Brain pericyte (primary cell): ENCODE measurements at regions not wholly inside any gene's neighbourhood (a gene's known extent, or its start where the extent isn't known, plus 50 kb on each side); places are given as distances from the start of the nearest gene placed in this dataset.
"Not testable (repeated sequence)": the region's sequence is repeated elsewhere in the genome, so short reads cannot be mapped to it uniquely, and the experiment has no call there.

Experiments used
- DNase-seq: peaks from one replicate; pipeline ENCODE4 v3.0.0-alpha.2; 2012; ENCODE audit warnings: low read depth, low spot score

DNA sequence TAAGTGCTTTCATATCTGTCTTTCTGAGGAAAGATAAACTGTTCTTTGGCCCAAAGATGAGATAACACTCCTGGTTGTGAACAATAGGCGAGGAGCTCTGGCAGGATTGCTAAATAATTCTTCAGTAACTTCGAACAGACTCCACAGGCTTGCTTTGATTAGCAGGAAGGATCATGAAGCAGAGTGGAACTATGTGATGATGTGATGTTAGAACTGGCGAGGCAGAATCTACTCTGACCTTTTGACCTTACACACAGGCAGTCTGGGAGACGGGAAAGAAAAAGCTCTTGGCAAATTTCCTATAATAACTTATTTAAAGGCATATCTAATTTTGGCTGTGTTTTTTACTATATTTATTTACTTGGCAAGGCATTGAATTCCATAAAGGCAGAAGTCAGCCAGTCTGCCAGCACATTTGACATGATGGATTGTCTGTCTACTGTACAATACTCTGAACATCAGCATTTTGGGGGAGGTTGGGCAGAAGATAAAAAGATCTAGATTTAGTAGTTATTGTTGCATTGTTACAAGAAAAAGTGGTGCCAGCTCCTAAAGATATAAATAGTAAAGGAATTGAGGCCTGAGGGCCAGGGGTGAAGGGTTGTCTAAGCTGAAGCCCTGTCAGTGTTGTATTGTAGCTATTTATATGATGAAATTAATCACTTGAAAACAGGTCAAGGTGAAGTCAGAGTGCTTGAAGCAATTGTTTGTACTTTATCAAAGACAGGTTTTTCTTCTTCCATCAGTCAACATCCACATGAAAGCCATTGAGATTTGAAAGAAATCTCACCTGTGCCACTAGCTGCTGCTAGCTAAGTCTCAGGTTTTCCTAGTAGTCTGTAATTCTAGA is 708.8 kb downstream of the LTN1 start:
- peak; percentile 80 for DNase-seq

DNA sequence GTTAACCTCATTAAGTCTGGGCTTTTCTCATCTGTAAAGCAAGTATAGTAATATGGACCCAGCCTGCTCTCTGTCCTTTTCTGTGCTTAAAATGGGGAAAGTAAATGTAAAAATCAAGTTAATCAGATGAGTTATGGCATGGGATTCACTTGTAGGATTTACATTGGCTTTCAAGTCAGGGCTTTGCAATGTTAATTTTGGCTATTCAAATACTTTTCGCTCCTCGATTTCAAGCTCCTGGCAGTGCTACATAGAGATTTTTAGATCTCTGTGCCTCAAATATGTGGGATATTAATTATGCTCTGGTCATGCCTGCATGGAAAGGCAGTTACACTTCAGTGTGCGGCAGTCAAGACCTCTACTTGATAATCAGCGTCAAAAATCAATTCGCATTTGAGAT is 709.8 kb downstream of the LTN1 start:
- DNase-seq = no peak

DNA sequence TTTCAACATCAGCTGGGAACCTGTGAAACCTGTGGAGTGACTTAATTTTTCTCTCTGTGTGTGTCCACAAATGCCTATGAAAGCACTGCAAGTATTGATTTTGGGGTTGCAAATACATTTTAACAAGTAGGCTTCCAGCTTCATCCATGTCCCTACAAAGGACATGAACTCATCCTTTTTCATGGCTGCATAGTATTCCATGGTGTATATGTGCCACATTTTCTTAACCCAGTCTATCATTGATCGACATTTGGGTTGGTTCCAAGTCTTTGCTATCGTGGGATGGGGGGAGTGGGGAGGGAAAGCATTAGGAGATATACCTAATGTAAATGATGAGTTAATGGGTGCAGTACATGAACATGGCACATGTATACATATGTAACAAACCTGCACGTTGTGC is 711.3 kb downstream of the LTN1 start:
- DNase-seq = not testable (repeated sequence)

DNA sequence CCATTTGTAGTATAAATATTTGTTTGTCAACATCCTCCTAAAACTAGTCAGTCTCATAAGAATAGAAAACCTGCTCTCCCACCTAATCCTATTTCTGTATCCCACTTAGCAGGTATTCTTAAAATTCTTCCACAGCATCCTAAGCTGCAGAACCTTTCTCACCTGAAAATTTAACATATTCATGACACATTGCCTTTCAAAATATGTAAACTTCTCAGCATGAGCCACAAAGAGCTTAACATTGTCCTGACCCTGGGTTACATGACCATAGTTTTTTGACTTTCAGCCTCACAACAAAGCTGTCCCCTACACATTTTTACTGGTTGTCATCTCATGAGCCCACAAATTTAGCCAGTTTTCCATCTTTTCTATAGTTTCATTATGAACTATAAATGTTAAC is 712.1 kb downstream of the LTN1 start:
- DNase-seq = no peak

DNA sequence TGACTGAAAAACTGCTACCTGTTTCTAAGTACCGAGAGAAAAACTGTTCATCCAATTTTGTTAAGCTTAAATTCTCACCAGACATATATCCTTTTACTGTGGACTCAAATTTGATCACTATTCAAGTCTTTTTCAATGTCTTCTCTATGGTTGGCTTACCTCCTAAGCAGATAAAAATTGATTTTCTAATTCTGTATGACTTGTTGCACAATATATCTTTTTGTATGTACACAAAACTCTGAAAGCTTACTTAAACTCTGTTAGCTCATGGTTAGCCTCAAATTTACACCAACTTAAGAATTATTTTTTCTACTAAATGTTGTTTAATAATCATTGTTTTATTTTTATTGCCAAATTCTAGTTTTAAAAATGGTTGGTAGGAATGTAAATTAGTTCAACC is 715.4 kb downstream of the LTN1 start:
- DNase-seq = no peak

DNA sequence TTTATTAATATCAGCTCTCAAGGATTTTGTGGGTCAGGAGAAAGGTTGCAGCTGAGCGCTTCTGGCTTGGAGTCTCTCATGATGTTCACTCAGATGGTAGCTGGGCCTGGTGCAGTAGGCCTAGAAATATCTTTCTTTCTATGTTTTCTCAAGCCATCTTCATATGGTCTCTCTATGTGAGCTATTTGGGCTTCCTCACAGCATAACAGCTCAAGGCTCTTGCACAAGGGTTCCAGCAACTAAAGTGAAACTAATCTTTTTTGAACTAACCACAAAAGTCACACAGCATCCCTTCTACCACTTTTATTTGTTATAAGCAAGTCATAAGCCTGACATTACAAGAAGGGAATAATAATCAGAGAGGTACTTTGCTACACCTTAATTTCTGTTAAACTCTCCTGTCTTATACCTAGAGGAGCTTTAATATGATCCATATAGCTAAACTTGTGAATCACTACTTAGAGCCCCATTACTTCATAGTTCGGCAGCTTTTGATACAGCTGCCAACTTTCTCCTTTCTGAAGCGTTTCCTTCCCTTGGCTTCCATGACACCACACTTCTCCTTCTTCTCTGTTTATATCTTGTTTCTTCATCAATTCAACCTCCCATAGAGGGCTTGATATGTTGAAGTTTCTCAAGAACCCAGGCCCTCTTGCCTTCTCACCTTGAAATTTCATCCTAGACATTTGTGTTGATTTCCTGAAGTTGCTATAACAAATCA is 720.2 kb downstream of the LTN1 start:
- no peak for DNase-seq

DNA sequence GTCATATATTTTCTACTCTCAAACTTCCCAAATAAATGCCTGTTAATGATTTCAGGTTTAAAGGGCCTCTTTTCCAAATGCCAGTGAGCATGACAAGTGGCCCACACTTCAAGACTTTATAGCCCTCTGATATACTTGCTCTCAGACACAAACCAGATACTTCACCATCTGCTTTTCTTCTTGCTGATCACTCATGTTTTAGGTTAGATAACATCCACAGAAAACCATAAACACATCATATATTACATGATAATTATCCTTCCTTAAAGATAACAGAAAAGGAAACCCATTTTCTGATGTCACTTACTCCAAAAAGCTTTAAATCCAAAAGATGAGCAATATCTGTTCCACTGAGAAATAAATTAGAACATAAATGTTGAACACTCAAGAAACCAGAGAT is 723.5 kb downstream of the LTN1 start:
- DNase-seq = no peak

DNA sequence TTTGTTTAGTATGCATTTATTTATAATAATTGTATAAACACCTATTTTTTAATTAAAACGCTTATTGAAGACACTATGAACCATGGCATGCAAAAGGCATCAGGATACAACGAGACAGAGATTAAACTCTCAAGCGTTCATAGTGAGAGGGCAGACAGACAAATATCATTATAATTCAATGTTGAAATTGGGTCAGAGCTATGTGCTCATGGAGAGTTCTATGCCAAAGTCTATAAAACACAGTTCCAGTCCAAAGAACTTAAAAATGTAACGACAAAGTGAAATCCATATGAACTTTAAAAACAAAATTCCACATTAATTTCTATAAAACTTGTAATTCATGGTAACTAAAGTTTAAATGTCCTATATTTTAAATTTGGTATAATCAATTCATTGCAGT is 724.0 kb downstream of the LTN1 start:
- DNase-seq = no peak

DNA sequence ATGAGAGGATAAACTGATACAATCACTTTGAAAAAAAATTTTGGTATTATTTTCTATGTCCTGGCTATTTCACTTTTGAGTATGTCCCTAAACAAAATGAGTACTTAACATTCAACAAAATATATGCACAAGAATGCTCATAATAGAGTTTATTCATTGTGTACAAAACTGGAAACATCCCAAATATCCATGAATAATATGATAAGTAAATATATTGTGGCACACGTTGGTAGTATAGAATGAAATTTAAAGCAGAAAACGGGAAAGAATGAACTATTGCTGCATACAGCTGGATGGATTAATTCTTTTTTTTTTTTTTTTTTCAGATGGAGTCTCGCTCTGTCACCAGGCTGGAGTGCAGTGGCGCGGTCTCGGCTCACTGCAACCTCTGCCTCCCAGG is 725.2 kb downstream of the LTN1 start:
- DNase-seq = no peak

DNA sequence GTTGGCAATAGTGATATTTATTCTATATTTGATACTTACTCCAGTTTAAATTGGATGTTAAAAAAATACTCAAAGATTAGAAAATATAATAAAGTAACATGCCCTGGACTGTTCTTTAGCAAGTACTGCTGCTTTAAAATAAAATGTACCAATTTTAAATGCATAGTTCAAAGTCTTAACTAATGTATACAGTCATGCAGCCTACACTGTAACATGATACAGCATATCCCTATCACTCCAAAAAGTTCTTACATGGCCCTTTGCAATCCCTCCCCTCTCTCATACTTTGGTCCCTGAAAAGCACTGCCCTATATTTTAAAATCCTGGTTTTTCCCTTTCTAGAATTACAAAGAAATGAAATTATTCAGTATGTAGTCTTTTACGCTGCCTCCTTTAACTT is 726.6 kb downstream of the LTN1 start:
- no peak for DNase-seq

DNA sequence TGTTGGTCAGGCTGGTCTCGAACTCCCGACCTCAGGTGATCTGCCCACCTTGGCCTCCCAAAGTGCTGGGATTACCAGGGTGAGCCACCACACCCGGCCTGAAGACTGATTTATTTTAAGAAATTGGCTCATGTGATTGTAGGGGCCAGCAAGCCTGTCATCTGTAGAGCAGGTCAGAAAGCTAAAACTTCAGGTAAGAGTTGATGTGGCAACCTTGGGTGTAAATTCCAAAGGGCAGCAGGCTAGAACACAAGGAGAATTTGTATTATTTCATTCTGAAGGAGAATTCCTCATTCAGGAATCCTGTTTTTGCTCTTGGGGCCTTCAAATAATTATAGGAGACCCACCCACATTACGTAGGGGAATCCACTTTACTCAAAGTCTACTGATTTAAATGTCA is 728.7 kb downstream of the LTN1 start:
- no peak for DNase-seq

DNA sequence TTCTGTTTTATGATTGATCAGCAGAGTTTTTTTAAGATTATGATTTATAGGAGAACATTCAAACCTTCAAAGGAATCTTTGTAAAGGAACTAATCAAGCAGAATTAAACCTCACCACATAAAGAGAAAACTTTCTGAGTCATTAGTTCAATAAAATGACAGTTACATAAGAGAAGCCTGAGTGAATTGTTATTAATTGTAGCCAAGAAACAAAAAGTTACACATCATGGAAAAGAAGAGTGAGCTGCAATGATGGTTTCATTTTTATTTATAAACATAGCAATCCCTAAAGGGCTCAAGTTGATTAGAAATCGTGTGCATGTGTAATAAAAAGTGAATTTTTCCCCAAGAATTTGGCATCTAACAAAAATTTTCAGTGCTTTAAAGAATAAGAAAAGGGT is 731.4 kb downstream of the LTN1 start:
- DNase-seq = no peak

DNA sequence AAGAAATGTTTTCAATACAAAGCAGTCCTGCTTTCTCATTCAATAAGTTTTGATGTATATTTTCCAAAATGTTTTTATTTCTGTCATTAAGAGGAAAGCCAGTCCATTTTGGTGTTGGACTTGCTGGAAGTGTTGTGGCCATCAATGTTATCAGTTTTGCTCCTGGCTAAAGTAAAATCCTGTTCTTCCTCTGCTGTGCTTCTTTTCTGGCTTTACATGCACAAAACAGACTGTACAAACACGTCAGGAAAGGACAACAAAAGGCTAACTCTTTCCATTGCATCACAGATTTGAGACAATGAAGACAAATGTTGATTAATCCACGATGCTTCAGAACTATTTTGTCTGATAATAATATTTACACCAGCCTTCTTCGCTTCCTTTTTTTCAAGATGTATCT is 735.4 kb downstream of the LTN1 start:
- DNase-seq = no peak

DNA sequence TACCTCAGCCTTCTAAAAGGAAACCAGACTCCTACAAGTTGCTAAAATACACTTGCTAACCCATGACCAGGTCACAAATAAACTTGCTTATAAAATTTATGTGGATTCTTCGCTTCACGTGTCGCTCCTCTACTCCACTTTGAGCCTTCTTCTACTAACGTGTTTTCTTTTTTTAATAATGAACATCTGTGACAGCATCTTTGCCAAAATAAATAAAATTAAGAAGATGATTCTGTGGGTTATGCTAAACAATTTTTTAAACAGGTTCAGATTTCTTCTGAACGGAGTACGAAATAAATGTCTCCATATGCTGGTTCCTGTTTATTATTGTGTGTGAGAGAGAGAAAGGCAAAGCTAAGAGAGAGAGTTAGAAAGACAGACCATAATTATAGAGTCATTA is 735.8 kb downstream of the LTN1 start:
- DNase-seq = no peak

DNA sequence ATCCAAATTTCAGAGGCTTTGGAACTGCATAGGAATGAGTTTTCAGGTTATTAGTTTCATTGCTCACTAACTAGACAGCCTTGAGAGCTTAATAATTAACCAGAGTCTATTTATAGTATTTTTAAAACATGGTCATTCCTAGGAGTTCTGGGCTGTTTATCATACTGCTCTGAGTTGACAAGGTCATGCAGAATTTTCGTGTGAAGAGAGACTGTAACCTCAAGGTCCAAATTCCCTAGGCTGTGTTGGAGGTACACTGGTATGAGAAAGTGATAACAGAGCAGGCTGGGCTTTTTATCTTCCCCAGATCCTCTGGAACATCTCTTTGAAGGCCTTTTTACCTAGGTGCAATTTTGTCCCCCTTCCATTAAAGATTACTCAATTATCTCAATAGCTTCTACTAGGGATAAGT is 736.3 kb downstream of the LTN1 start:
- no peak for DNase-seq

DNA sequence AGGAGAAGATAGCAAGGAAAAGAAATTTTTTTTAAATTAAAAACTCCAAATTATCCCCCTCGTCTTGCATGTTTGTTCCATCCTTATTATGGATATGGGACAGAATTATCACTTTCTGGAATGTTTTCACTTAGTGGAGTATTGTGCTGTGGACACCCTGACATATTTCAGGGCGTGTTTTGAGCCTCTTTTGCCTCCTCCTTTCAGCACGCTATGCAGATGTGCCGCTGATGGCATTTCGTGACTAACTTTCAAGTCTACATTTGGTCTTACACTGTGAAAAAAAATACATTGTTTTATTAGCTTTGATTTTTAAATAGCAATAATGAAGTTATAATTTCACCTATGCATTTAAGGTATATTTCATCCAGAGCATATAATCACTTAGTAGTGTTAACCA is 738.7 kb downstream of the LTN1 start:
- DNase-seq = no peak

DNA sequence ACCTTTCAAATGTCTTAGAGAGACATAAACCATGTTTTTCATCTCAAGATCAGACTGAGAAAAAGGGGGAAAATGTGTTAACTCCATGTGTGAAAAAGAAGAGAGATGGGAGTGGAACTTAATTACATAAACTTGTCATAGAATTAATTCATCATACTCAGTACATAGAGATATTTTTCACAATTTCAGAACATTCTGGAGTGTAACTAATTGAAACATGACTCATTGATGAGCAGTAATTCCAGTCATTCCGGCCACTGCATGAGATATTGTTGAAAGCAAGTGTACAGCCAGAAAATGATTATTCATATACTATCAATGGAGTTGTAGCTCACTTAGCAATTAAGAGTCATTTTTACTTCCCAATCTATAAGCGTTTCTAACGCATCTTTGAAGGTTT is 739.3 kb downstream of the LTN1 start:
- no peak for DNase-seq

DNA sequence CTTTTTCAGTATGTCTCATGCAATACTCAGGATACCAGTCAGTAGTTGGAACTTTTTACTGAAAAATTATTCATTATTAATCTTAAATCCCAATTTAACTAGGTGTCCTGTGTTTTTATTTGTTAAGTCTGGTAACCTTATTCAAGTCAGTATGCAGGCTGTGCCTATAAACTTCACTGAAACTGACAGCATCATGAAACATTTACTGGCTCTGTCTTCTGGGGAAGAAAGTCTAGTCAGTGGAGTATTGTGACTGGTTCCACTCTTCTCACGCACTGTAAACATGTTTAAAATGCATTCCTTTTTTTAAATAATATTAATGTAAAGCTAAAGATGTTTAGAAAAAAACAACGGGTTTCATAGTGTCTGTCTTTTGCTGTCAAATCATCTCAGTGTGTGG is 739.7 kb downstream of the LTN1 start:
- no peak for DNase-seq

DNA sequence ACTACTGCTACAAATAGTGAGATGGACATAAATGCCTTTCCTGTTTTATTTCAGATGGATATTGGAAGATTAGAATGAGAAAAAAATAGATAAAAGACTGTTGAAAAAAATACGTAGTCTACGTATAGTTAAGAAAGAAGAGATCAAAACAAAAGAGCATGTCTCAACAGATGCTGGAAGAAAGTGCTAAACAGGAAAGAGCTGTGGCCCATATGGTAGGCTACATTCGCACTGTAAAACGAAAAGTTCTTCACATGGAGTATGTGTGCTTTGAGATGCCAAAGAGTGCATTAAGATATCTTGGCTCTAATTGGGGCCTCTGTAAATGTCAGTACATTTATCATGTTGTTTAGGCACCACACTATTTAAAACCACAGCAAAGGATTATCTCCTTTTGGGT is 741.7 kb downstream of the LTN1 start:
- no peak for DNase-seq

DNA sequence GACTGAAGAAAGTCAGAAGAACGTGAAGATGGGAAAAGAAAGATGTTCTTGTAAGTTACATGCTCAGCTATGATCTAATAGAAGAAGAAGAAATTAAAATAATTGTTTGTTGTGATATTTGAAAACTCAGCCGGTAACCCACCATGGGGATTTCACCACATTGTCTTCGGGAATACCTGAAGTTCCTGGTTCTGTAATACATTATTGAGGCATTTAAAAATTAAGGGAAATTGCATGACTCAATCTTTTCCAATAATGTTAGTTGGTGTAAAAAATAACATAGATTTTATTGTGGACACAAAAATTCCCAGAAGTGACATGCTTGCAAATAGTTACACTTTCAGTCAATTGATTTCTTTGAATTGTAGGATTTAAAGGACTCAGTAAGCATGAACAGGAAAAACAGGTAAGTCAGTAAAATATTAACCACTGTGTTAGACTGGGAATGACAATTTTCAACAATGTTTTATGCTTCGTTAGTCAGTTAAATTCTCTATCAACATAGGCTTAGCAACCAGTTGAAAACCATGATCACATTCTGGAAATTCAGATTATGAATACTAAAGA is 745.1 kb downstream of the LTN1 start:
- no peak for DNase-seq

DNA sequence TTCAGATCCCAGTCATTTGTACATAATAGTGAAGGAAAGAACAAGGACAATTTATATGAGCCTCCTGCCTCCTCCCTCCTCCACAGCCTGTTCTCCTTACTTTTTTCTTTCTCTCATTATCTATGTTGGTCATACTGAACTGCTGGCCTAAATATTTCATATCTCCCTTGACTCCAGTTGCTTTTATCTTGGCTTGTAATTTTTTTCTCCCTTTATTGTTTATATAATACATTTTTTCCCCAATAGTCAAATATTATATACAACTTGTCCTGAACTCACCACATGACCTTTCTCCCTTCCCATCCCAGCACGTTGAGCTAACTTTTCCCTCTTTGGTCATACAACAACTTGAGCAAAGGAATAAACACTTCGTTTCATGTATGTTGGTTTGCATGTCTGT is 752.1 kb downstream of the LTN1 start:
- DNase-seq = no peak

DNA sequence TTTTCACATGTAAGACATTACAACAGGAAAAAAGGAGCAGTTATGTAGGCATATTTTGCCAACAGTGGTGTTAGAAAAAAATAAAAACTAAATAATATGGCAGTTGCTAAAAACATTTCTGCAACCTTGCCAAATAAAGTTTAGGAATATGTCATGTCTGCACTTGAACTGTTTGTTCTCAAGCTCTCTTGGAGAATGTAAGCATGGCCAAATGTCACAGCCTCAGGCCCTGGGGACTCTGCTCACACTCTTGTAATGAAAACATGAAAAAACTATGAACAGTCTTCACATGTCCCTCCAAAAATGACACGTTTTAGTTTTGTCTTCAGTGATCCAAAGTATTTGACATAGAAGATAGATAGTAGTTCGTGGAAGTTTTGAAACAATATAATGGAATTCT is 753.3 kb downstream of the LTN1 start:
- DNase-seq = no peak

DNA sequence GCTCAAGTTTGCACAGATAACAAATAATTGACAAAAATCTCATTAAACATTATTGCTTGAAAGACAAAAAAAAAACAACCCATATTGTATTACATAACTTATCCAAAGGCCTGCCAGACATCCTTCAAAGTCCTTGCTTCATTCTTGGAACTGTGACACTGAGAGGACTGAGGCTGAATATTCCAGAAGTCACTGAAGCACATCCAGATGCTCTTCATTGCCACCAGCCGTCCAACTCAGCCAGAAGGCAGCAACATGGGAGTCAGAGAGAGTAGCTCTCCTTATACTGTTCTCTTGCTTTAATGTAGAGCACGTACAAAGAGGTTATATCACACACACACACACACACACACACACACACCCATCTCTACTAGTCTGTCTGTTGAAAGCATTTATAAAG is 755.0 kb downstream of the LTN1 start:
- no peak for DNase-seq
